ENCODE measurements at regions not wholly inside any gene's neighbourhood (a gene's known extent, or its start where the extent isn't known, plus 50 kb on each side); places are given as distances from the start of the nearest gene placed in this dataset.

DNA sequence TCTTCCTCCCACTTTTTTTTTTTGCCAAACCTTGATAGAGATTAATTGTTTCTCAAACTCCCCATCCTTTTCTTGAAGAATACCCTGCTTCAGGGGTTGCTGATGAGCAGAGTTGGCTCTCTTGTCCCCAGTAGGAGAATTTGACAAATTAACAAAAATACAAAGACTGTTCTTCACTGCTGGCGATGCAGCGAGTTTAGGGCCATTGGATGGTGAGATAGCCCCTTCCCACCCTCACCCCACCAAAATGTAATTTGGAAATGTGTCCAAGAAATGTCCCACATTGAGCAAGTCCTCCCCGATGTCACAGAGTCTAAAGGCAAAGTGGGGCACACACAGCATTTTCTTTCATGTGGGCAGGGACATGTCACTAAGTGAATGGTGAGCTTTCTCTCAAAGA, 136.0 kb upstream of the RARB start:
- Histone ChIP-seq H3K4me1 (ENCODE audit: insufficient read depth) (peaks cover 41% of the 10 kb centered on the region), H3K4me2 (no peak overlapping the region), H3K27ac (ENCODE audit: low read depth) (no peak overlapping the region), H3K4me3 (no peak overlapping the region), H3K36me3 (ENCODE audit: insufficient read depth) (no peaks in the 10 kb centered on the region), H3K79me2 (replicated peaks; ENCODE audit: insufficient read depth) (no peaks in the 10 kb centered on the region), H3K9me2 (ENCODE audit: insufficient read depth) (peaks cover 14% of the 10 kb centered on the region), H3K27me3 (ENCODE audit: insufficient read depth) (no peaks in the 10 kb centered on the region), H4K20me1 (replicated peaks; ENCODE audit: insufficient read depth) (no peaks in the 10 kb centered on the region), H2AFZ (peak overlapping the region; percentile 45; the same call in 1 of the 2 replicates), H3F3A (replicated peaks; ENCODE audit: low read depth) (no peaks in the 10 kb centered on the region)
- no peak for TF ChIP-seq ZNF114 (CRISPR knock-in tag; IDR thresholded peaks at IDR 0.05)
- no peak for TF ChIP-seq STAT1 (IDR thresholded peaks at IDR 0.05; ENCODE audit: unreplicated experiment)
- TF ChIP-seq CTCF (conservative IDR thresholded peaks at IDR 0.05; ENCODE audit: low read depth in 2 of 2) = no peak
- TF ChIP-seq, protein P1, sequence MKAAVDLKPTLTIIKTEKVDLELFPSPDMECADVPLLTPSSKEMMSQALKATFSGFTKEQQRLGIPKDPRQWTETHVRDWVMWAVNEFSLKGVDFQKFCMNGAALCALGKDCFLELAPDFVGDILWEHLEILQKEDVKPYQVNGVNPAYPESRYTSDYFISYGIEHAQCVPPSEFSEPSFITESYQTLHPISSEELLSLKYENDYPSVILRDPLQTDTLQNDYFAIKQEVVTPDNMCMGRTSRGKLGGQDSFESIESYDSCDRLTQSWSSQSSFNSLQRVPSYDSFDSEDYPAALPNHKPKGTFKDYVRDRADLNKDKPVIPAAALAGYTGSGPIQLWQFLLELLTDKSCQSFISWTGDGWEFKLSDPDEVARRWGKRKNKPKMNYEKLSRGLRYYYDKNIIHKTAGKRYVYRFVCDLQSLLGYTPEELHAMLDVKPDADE (IDR thresholded peaks at IDR 0.05) = no peak
- TF ChIP-seq REST (IDR thresholded peaks at IDR 0.05; ENCODE audit: unreplicated experiment) = no peak
- TF ChIP-seq ZNF331 (CRISPR knock-in tag; IDR thresholded peaks at IDR 0.05; ENCODE audit: low read depth) = no peak
- no peak for TF ChIP-seq EZH2 (IDR thresholded peaks at IDR 0.05; ENCODE audit: low read depth, unreplicated experiment)
- no peak for TF ChIP-seq EZH2phosphoT487 (IDR thresholded peaks at IDR 0.05; ENCODE audit: unreplicated experiment)
- TF ChIP-seq CREB1 (CRISPR knock-in tag; IDR thresholded peaks at IDR 0.05; ENCODE audit: low read depth) = no peak
- TF ChIP-seq POLR2AphosphoS5 (IDR thresholded peaks at IDR 0.05; ENCODE audit: low read depth) = no peak
- TF ChIP-seq, protein P2, sequence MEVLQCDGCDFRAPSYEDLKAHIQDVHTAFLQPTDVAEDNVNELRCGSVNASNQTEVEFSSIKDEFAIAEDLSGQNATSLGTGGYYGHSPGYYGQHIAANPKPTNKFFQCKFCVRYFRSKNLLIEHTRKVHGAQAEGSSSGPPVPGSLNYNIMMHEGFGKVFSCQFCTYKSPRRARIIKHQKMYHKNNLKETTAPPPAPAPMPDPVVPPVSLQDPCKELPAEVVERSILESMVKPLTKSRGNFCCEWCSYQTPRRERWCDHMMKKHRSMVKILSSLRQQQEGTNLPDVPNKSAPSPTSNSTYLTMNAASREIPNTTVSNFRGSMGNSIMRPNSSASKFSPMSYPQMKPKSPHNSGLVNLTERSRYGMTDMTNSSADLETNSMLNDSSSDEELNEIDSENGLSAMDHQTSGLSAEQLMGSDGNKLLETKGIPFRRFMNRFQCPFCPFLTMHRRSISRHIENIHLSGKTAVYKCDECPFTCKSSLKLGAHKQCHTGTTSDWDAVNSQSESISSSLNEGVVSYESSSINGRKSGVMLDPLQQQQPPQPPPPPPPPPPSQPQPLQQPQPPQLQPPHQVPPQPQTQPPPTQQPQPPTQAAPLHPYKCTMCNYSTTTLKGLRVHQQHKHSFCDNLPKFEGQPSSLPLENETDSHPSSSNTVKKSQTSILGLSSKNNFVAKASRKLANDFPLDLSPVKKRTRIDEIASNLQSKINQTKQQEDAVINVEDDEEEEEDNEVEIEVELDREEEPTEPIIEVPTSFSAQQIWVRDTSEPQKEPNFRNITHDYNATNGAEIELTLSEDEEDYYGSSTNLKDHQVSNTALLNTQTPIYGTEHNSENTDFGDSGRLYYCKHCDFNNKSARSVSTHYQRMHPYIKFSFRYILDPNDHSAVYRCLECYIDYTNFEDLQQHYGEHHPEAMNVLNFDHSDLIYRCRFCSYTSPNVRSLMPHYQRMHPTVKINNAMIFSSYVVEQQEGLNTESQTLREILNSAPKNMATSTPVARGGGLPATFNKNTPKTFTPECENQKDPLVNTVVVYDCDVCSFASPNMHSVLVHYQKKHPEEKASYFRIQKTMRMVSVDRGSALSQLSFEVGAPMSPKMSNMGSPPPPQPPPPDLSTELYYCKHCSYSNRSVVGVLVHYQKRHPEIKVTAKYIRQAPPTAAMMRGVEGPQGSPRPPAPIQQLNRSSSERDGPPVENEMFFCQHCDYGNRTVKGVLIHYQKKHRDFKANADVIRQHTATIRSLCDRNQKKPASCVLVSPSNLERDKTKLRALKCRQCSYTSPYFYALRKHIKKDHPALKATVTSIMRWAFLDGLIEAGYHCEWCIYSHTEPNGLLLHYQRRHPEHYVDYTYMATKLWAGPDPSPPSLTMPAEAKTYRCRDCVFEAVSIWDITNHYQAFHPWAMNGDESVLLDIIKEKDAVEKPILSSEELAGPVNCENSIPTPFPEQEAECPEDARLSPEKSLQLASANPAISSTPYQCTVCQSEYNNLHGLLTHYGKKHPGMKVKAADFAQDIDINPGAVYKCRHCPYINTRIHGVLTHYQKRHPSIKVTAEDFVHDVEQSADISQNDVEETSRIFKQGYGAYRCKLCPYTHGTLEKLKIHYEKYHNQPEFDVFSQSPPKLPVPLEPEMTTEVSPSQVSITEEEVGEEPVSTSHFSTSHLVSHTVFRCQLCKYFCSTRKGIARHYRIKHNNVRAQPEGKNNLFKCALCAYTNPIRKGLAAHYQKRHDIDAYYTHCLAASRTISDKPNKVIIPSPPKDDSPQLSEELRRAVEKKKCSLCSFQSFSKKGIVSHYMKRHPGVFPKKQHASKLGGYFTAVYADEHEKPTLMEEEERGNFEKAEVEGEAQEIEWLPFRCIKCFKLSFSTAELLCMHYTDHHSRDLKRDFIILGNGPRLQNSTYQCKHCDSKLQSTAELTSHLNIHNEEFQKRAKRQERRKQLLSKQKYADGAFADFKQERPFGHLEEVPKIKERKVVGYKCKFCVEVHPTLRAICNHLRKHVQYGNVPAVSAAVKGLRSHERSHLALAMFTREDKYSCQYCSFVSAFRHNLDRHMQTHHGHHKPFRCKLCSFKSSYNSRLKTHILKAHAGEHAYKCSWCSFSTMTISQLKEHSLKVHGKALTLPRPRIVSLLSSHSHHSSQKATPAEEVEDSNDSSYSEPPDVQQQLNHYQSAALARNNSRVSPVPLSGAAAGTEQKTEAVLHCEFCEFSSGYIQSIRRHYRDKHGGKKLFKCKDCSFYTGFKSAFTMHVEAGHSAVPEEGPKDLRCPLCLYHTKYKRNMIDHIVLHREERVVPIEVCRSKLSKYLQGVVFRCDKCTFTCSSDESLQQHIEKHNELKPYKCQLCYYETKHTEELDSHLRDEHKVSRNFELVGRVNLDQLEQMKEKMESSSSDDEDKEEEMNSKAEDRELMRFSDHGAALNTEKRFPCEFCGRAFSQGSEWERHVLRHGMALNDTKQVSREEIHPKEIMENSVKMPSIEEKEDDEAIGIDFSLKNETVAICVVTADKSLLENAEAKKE (CRISPR knock-in tag; IDR thresholded peaks at IDR 0.05) = no peak
- H3K4me1 Mint-ChIP-seq = peaks cover 42% of the 10 kb centered on the region
- no peak for DNase-seq (ENCODE audit: low spot score)
- peaks cover 2% of the 10 kb centered on the region for H3K27me3 Mint-ChIP-seq (ENCODE audit: insufficient read depth, low read depth, poor library complexity)
- no peak overlapping the region for H3K4me3 Mint-ChIP-seq
- H3K9me3 Mint-ChIP-seq = no peaks in the 10 kb centered on the region
- H3K27ac Mint-ChIP-seq = no peak overlapping the region
- H3K36me3 Mint-ChIP-seq (ENCODE audit: low read depth) = no peaks in the 10 kb centered on the region
- ATAC-seq = no peak
